ENCODE measurements at regions not wholly inside any gene's neighbourhood (a gene's known extent, or its start where the extent isn't known, plus 50 kb on each side); places are given as distances from the start of the nearest gene placed in this dataset.

- H3K27ac ChIP-seq (ENCODE audit: low read depth, low read length, poor library complexity, severe bottlenecking): peak overlapping the region; percentile 99
- peak overlapping the region; percentile 94 for H3K9ac ChIP-seq (ENCODE audit: low read length)
- H3K9me2 ChIP-seq (ENCODE audit: low read depth, low read length): no peaks in the 10 kb centered on the region
- H3K79me2 ChIP-seq (ENCODE audit: insufficient read depth, low read length): no peaks in the 10 kb centered on the region
- H3K36me3 ChIP-seq (ENCODE audit: insufficient read depth, low read length): peaks cover 4% of the 10 kb centered on the region
- H3K27me3 ChIP-seq (ENCODE audit: insufficient read depth, low read length): no peaks in the 10 kb centered on the region
- H4K20me1 ChIP-seq (ENCODE audit: insufficient read depth, low read length): no peaks in the 10 kb centered on the region
- H3F3A ChIP-seq (ENCODE audit: insufficient read depth, low read length): no peaks in the 10 kb centered on the region
- H3K4me3 ChIP-seq (ENCODE audit: low read depth, low read length, poor library complexity, severe bottlenecking): no peak overlapping the region
- 0 out of 2 replicates have a peak overlapping the region, but pooled peaks have one; percentile 62 for H3K4me2 ChIP-seq (ENCODE audit: low read length)
- no peak for TF ChIP-seq CTCF (IDR thresholded peaks at IDR 0.05; ENCODE audit: low read length)
- no peak for TF ChIP-seq EZH2 (IDR thresholded peaks at IDR 0.05; ENCODE audit: borderline replicate concordance, low read length)
- peaks cover 46% of the 10 kb centered on the region for H3K4me1 ChIP-seq (ENCODE audit: insufficient read depth, low read length, severe bottlenecking)
- H2AFZ ChIP-seq (ENCODE audit: low read length): no peak overlapping the region
- no peaks in the 10 kb centered on the region for H3K9me3 ChIP-seq (ENCODE audit: low read length)
Observed at GRCh38 chr6:27136978-27137814, 110.3 kb upstream of the PRSS16 start.

- Histone ChIP-seq H3K36me3 (ENCODE audit: insufficient read depth, low read length) (peaks cover 4% of the 10 kb centered on the region), H3F3A (ENCODE audit: insufficient read depth, low read length) (peaks cover 3% of the 10 kb centered on the region; the same call in 1 of the 2 replicates), H3K4me2 (ENCODE audit: low read length) (peak overlapping the region; percentile 62), H3K79me2 (ENCODE audit: insufficient read depth, low read length) (no peaks in the 10 kb centered on the region), H3K9me3 (ENCODE audit: low read length) (no peaks in the 10 kb centered on the region), H3K9ac (ENCODE audit: low read length) (peak overlapping the region; percentile 94), H3K4me3 (ENCODE audit: low read depth, low read length, poor library complexity, severe bottlenecking) (peak overlapping the region; percentile 76), H4K20me1 (ENCODE audit: insufficient read depth, low read length) (no peaks in the 10 kb centered on the region), H2AFZ (ENCODE audit: low read length) (no peak overlapping the region), H3K27ac (ENCODE audit: low read depth, low read length, poor library complexity, severe bottlenecking) (peak overlapping the region; percentile 99), H3K27me3 (ENCODE audit: insufficient read depth, low read length) (no peaks in the 10 kb centered on the region), H3K4me1 (ENCODE audit: insufficient read depth, low read length, severe bottlenecking) (peaks cover 59% of the 10 kb centered on the region), H3K9me2 (ENCODE audit: low read depth, low read length) (no peaks in the 10 kb centered on the region)
- TF ChIP-seq CTCF (IDR thresholded peaks at IDR 0.05; ENCODE audit: low read length): no peak
- no peak for TF ChIP-seq EZH2 (IDR thresholded peaks at IDR 0.05; ENCODE audit: borderline replicate concordance, low read length)
Observed at GRCh38 chr6:27138406-27138805, 109.1 kb upstream of the PRSS16 start.

- TF ChIP-seq CTCF (IDR thresholded peaks at IDR 0.05; ENCODE audit: low read length): no peak
- TF ChIP-seq EZH2 (IDR thresholded peaks at IDR 0.05; ENCODE audit: borderline replicate concordance, low read length): no peak
- Histone ChIP-seq H3K9ac (ENCODE audit: low read length) (peak overlapping the region; percentile 94), H3F3A (ENCODE audit: insufficient read depth, low read length) (peaks cover 9% of the 10 kb centered on the region; the same call in 1 of the 2 replicates), H3K9me2 (ENCODE audit: low read depth, low read length) (no peaks in the 10 kb centered on the region), H3K27ac (ENCODE audit: low read depth, low read length, poor library complexity, severe bottlenecking) (peak overlapping the region; percentile 99), H3K4me1 (ENCODE audit: insufficient read depth, low read length, severe bottlenecking) (peaks cover 62% of the 10 kb centered on the region), H2AFZ (ENCODE audit: low read length) (no peak overlapping the region), H3K9me3 (ENCODE audit: low read length) (no peaks in the 10 kb centered on the region), H3K4me2 (ENCODE audit: low read length) (peak overlapping the region; percentile 62), H4K20me1 (ENCODE audit: insufficient read depth, low read length) (no peaks in the 10 kb centered on the region), H3K36me3 (ENCODE audit: insufficient read depth, low read length) (peaks cover 4% of the 10 kb centered on the region), H3K27me3 (ENCODE audit: insufficient read depth, low read length) (no peaks in the 10 kb centered on the region), H3K4me3 (ENCODE audit: low read depth, low read length, poor library complexity, severe bottlenecking) (peak overlapping the region; percentile 76), H3K79me2 (ENCODE audit: insufficient read depth, low read length) (no peaks in the 10 kb centered on the region)
Observed at GRCh38 chr6:27138837-27139755, 108.4 kb upstream of the PRSS16 start.

Data from OCI-LY1 (cell line).